Ishikawa (cell line): ENCODE measurements at regions not wholly inside any gene's neighbourhood (a gene's known extent, or its start where the extent isn't known, plus 50 kb on each side); places are given as distances from the start of the nearest gene placed in this dataset.

ENCODE experiments used
- CEBPB ChIP-seq: IDR thresholded peaks from 2 replicates; pipeline ENCODE4 v1.6.1; 2012
- CREB1 ChIP-seq: IDR thresholded peaks from 2 replicates; pipeline ENCODE4 v1.6.1; 2012; ENCODE audit warnings: low read depth
- EGR1 ChIP-seq: IDR thresholded peaks from 2 replicates; pipeline ENCODE4 v1.6.1; 2012
- EP300 ChIP-seq: IDR thresholded peaks from 2 replicates; pipeline ENCODE4 v1.6.1; 2012; ENCODE audit warnings: borderline replicate concordance
- FOXM1 ChIP-seq: IDR thresholded peaks from 2 replicates; pipeline ENCODE4 v1.6.1; 2012; ENCODE audit warnings: low read depth, borderline replicate concordance
- MAX ChIP-seq: IDR thresholded peaks from 2 replicates; pipeline ENCODE4 v1.6.1; 2012
- NFIC ChIP-seq: IDR thresholded peaks from 2 replicates; pipeline ENCODE4 v1.6.1; 2012
- RAD21 ChIP-seq: IDR thresholded peaks from 2 replicates; pipeline ENCODE4 v1.6.1; 2012; ENCODE audit warnings: low read depth
- REST ChIP-seq: IDR thresholded peaks from 2 replicates; pipeline ENCODE4 v1.6.1; 2012; ENCODE audit warnings: low read depth, mild to moderate bottlenecking
- TAF1 ChIP-seq: IDR thresholded peaks from 2 replicates; pipeline ENCODE4 v1.6.1; 2012; ENCODE audit warnings: low read depth, mild to moderate bottlenecking
- TCF12 ChIP-seq: IDR thresholded peaks from 2 replicates; pipeline ENCODE4 v1.6.1; 2012; ENCODE audit warnings: low read depth
- TEAD4 ChIP-seq: IDR thresholded peaks from 2 replicates; pipeline ENCODE4 v1.6.1; 2012
- USF1 ChIP-seq: IDR thresholded peaks from 2 replicates; pipeline ENCODE4 v1.6.1; 2012
- YY1 ChIP-seq: IDR thresholded peaks from 2 replicates; pipeline ENCODE4 v1.6.1; 2012; ENCODE audit warnings: low read depth
- ZBTB7A ChIP-seq: IDR thresholded peaks from 2 replicates; pipeline ENCODE4 v1.6.1; 2012; ENCODE audit warnings: low read depth

GRCh38 chr12:124418156-124418555 lies 123.3 kb downstream of the RFLNA start:
- TF ChIP-seq ZBTB7A = no peak
- no peak for TF ChIP-seq CEBPB
- TF ChIP-seq NFIC = no peak
- no peak for TF ChIP-seq USF1
- no peak for TF ChIP-seq EP300
- TF ChIP-seq FOXM1 = no peak
- TF ChIP-seq REST = no peak
- TF ChIP-seq CREB1 = no peak
- no peak for TF ChIP-seq EGR1
- no peak for TF ChIP-seq MAX
- TF ChIP-seq TCF12 = no peak
- no peak for TF ChIP-seq YY1
- TF ChIP-seq TEAD4 = no peak
- TF ChIP-seq RAD21 = no peak
- TF ChIP-seq TAF1 = no peak

GRCh38 chr12:124416516-124417395 lies 121.9 kb downstream of the RFLNA start:
- no peak for TF ChIP-seq NFIC
- TF ChIP-seq TCF12 = no peak
- no peak for TF ChIP-seq EGR1
- no peak for TF ChIP-seq ZBTB7A
- TF ChIP-seq CEBPB = no peak
- no peak for TF ChIP-seq FOXM1
- TF ChIP-seq EP300 = no peak
- no peak for TF ChIP-seq TEAD4
- TF ChIP-seq MAX = no peak
- TF ChIP-seq RAD21 = no peak
- TF ChIP-seq TAF1 = no peak
- TF ChIP-seq USF1 = no peak
- no peak for TF ChIP-seq REST
- no peak for TF ChIP-seq CREB1
- no peak for TF ChIP-seq YY1

GRCh38 chr12:124415064-124415463 lies 120.2 kb downstream of the RFLNA start:
- no peak for TF ChIP-seq TEAD4
- TF ChIP-seq TAF1 = no peak
- no peak for TF ChIP-seq EP300
- TF ChIP-seq EGR1 = no peak
- TF ChIP-seq ZBTB7A = no peak
- no peak for TF ChIP-seq YY1
- TF ChIP-seq REST = no peak
- no peak for TF ChIP-seq TCF12
- TF ChIP-seq MAX = no peak
- TF ChIP-seq NFIC = no peak
- no peak for TF ChIP-seq USF1
- TF ChIP-seq CEBPB = no peak
- no peak for TF ChIP-seq RAD21
- TF ChIP-seq CREB1 = no peak
- TF ChIP-seq FOXM1 = no peak
